GM19025 (cell line): ENCODE measurements at regions not wholly inside any gene's neighbourhood (a gene's known extent, or its start where the extent isn't known, plus 50 kb on each side); places are given as distances from the start of the nearest gene placed in this dataset.
"Not testable (repeated sequence)": the region's sequence is repeated elsewhere in the genome, so short reads cannot be mapped to it uniquely, and the experiment has no call there.

Experiments
- ATAC-seq: cut with Tn5 transposase; IDR thresholded peaks from one replicate; pipeline ENCODE4 v1.9.1; 2021; ENCODE audit warnings: mild to moderate bottlenecking, low read depth, moderate library complexity; ENCODE audit not compliant: unreplicated experiment

- no peak for ATAC-seq
These were observed 116.0 kb downstream of the TTC6 start for GRCh38 chr14:37711356-37711830.

DNA sequence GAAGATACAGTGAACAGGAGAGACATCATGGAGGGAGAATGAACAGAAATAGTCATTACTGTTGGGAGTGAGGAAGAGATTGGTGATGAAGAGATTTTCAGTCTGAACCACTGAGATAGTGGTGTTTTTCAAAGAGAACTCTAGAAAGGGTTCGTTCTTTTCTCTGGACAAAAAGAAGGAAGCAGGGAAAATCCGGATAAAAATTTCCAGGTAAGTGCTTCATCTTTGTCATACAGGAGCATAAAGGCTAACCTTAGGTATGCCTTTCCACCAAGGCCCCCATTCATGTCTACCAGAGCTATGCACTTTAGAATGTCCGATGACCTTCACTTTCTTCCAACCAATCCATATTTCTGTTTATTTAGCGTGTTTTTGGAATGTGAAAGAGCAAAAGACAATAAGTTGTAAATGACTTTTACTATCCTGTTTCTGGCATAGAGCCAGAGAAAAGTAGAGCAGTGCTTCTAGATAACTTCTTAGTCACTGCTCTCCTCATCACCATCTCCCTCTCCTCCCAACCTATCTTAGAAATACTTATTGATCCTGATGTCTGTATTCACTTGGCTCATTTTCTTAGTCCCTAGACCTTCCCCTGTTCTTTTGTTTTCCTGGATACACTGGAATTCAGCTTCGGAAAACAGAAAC, 116.5 kb downstream of the TTC6 start:
- ATAC-seq: no peak

- ATAC-seq: not testable (repeated sequence)
These were observed 117.0 kb downstream of the TTC6 start for GRCh38 chr14:37712476-37712860.

DNA sequence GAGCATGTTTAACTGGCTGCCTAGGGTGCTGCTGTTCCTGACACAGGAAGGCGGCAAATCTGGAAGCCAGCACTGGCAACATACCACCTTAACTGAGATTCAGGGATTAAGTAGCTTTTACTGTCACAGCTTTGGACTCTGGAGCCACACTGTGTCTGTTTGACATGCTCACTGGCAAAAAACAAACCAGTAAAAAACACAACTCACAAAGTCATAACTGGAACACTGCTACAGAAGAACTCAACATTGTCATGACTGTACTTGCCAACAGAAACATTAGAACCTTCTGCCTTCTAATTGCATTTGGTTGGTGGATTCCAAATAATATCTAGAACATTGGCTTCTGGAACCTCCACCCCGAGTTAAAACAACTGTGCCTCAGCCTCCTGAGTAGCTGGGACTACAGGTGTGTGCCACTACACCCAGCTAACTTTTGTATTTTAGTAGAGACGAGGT, 117.6 kb downstream of the TTC6 start:
- ATAC-seq: no peak

DNA sequence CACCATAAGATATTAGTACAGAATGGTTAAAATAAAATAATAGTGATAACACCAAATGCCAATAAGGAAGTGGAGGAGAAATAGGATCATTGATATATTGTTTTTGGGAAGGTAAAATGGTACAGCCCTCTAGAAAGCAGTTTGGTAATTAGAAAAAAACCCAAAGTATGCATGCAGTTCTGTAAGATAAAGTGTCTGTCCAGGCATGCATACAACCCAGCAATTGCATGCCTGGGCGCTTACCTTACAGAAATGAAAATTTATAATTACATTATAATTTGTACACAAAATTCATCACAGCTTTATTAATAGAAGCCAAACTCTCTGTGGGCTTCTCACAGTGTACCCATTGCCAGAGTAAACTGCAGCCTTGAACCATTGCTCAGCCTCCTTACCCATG, 124.7 kb downstream of the TTC6 start:
- no peak for ATAC-seq

DNA sequence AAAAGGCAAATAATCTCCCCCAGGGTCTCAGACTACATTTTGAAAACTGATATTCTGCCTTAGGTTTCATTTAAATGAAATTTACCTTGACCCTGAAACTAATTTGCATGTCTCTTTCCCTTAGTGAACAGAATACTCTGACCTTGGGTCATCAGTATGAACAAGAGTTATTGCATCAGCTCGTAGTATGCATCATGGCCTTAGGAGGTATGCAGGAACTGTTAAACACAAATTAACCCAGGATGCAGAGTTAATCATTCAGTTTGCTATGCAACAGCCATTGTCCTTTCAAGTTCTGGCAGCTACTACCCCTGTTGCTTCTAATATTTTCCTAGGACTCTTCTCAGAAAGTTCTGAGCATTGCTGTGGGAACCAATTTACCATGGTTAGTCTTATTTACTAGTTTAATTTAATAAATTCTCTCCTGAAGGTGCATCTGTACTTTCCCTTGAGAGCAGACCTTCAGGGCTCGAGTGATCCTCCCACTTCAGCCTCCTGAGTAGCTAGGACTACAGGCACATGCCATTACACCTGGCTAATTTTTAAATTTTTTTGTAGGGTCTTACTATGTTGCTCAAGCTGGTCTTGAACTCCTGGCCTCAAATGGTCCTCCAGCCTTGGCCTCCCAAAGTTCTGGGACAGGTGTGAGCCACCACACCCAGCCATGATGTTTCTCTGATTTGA, 126.7 kb downstream of the TTC6 start:
- ATAC-seq: no peak

DNA sequence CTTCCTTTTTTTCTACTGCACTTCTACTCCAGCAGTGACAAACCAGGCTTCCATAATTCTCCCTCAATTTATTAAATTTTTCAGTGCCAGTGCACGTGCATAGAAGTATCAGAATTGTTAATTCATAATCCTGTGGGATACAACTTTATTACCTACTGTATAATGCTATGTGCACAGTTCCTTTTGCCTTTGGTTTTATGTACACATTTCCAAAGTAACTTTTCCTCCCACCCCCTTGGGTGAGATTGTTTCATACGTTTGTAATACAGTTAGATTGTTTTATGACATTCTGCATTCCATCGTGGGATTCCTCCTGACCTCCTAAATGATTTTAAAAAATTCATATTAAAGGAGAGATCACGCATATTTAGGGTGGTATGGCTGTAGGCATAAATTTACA, 128.1 kb downstream of the TTC6 start:
- ATAC-seq: no peak

- no peak for ATAC-seq
These were observed 131.3 kb downstream of the TTC6 start for GRCh38 chr14:37726708-37727107.

DNA sequence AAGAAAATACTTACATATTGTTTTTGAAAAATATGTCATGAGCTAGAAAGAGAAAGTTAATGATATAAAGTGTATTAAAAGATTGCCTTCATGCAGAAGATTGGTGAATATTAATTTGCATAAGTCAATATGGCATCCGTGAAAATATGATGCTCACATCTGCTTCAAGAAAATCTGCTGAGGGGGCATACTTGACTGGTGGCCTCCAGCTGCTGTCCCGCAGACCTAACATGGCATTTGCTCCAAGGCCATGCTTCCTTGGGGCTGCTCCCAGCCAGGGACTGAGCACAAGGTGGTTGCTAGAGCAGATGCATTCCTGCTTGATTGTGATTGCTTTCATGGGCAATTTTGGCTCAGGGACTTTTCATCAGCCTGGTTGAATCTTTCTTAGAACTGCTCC, 133.8 kb downstream of the TTC6 start:
- no peak for ATAC-seq

DNA sequence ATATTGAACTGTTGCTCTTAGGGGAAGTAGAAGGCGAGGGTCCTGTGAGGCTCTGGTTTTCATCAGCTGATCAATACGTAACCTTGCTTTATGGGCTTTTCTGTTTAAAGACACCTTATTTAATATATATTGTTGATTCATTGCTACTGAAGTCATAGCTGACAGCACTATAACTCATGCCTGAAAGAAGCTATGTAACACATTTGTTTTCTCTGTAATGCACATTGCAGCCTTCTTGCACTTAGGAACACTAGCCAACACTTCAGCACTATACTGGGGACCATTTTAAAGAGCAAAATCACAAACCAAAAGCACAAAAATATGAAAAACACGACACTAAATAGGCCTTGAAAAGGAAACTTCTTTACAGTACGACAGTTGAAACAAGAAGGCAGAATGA, 135.7 kb downstream of the TTC6 start:
- ATAC-seq: no peak

DNA sequence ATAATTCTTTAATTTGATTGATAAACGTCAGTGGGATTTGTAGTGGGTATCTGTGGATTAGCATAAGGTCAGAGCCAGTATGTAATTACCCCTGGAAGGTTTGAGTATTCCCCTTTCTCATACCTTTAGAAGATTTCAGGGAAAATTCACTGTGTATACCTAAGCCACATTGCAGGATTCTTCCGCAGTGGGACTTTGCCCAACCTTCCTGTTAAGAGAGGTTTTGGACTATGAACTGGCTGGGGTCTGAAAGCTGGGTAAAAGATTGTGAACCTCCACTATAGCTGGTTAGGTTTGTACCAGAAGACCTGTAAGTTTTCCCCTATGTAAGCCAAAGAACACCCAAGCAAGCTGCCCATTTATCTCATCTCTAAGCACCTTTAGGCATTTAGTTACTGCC, 150.2 kb downstream of the TTC6 start:
- ATAC-seq: no peak

DNA sequence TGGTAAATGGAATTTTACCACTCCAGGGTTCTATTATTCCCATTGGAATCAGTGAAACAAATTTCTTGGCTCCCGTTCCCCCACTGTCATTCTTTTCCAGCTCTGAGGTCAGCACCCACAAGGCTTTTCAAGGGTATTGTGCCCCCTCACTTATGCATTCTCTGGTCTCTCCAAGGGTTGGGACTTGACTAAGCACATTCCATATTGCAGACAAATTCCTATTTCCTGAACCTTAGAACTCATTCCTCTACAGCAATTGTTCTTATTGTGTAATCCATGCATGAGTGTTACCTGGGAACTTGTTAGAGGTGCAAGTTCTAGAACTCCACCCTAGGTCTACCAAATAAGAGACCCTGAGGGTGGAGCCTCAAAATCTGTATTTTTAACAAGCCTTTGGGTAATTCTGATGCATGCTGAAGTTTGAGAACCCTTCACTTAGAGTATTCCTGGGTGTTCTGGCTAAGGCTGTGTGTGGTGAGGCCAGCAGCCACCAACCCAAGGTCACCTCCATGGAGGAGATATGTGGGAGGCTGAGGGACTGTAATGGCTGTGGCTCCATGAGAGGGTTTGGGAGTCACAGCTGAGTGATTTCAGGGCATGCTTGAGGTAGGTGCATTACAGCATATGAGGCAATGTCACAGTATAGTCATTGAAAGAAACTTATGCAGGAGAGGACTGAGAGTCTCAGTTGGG, 150.9 kb downstream of the TTC6 start:
- no peak for ATAC-seq

DNA sequence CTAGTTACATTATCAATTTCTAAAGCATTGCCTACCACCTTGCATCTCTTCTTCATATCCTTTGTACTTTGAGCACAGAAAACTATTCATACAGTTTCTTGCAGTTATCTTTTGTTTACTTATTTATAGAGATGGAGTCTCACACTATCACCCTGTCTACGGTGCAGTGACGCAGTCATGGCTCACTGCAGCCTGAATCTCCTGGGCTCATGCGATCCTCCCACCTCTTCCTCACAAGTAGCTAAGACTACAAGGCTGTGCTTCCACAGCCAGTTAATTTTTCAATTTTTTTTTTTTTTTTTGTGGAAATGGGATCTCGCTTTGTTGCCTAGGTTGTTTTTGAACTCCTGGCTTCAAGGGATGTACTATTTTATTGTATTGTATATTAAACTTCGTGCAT, 158.0 kb downstream of the TTC6 start:
- ATAC-seq: no peak

GRCh38 chr14:37760275-37760674, 164.8 kb downstream of the TTC6 start:
- not testable (repeated sequence) for ATAC-seq

DNA sequence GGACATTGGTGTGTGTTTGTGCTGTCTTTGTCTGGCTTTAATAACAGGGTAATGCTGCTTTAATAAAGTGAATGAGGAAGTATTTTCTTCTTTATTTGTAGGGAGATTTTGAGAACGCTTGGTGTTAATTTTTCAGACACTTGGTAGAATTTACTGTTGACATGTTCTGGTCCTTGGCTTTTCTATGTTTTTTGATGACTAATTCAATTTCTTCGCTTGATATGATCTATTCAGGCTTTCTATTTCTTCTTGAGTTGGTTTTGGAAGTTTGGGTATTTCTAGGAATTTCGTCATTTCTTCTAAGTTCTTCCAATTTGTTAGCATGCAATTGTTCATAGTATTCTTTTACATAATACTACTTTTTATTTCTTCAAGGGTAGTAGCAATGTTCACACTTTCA, 167.8 kb downstream of the TTC6 start:
- no peak for ATAC-seq

GRCh38 chr14:37772283-37772682, 176.9 kb downstream of the TTC6 start:
- not testable (repeated sequence) for ATAC-seq

- ATAC-seq: no peak
These were observed 181.5 kb downstream of the TTC6 start for GRCh38 chr14:37776791-37777499.

GRCh38 chr14:37778135-37778943, 182.9 kb downstream of the TTC6 start:
- no peak for ATAC-seq

GRCh38 chr14:37779480-37779879, 184.1 kb downstream of the TTC6 start:
- ATAC-seq: no peak

- ATAC-seq: not testable (repeated sequence)
These were observed 185.3 kb downstream of the TTC6 start for GRCh38 chr14:37780731-37781130.
